ENCODE measurements at regions not wholly inside any gene's neighbourhood (a gene's known extent, or its start where the extent isn't known, plus 50 kb on each side); places are given as distances from the start of the nearest gene placed in this dataset.
"Not testable (repeated sequence)": the region's sequence is repeated elsewhere in the genome, so short reads cannot be mapped to it uniquely, and the experiment has no call there.

GRCh38 chr10:2887391-2888070 is 179.8 kb upstream of the PFKP start:
- DNase-seq, result no peak

- DNase-seq, result no peak
Measured at GRCh38 chr10:2886662-2887061, 180.7 kb upstream of the PFKP start.

GRCh38 chr10:2885288-2886278 is 181.8 kb upstream of the PFKP start:
- DNase-seq, result no peak

- DNase-seq, result not testable (repeated sequence)
Measured at GRCh38 chr10:2883983-2884540, 183.3 kb upstream of the PFKP start.

- no peak for DNase-seq
Measured at GRCh38 chr10:2883238-2883637, 184.1 kb upstream of the PFKP start.

- no peak for DNase-seq
Measured at GRCh38 chr10:2882628-2883027, 184.7 kb upstream of the PFKP start.

GRCh38 chr10:2881720-2882620 is 185.4 kb upstream of the PFKP start:
- no peak for DNase-seq

- not testable (repeated sequence) for DNase-seq
Measured at GRCh38 chr10:2880050-2880449, 187.3 kb upstream of the PFKP start.

GRCh38 chr10:2878818-2879217 is 188.5 kb upstream of the PFKP start:
- no peak for DNase-seq

- no peak for DNase-seq
Measured at GRCh38 chr10:2876032-2876431, 191.3 kb upstream of the PFKP start.

GRCh38 chr10:2874963-2875362 is 192.4 kb upstream of the PFKP start:
- DNase-seq, result no peak

GRCh38 chr10:2873769-2874168 is 193.6 kb upstream of the PFKP start:
- DNase-seq, result no peak

- DNase-seq, result no peak
Measured at GRCh38 chr10:2871673-2872219, 195.6 kb upstream of the PFKP start.

GRCh38 chr10:2870654-2871053 is 196.7 kb upstream of the PFKP start:
- no peak for DNase-seq

GRCh38 chr10:2867788-2868299 is 199.5 kb upstream of the PFKP start:
- DNase-seq, result no peak

- DNase-seq, result no peak
Measured at GRCh38 chr10:2866569-2866968, 200.8 kb upstream of the PFKP start.

- DNase-seq, result no peak
Measured at GRCh38 chr10:2861632-2862210, 205.6 kb upstream of the PFKP start.

- no peak for DNase-seq
Measured at GRCh38 chr10:2858452-2858851, 208.9 kb upstream of the PFKP start.

GRCh38 chr10:2856598-2856997 is 210.8 kb upstream of the PFKP start:
- no peak for DNase-seq

- no peak for DNase-seq
Measured at GRCh38 chr10:2852574-2853323, 214.6 kb upstream of the PFKP start.

GRCh38 chr10:2851566-2851965 is 215.8 kb upstream of the PFKP start:
- no peak for DNase-seq
